Thyroid gland (tissue), 4 donors: ENCODE measurements at regions not wholly inside any gene's neighbourhood (a gene's known extent, or its start where the extent isn't known, plus 50 kb on each side); places are given as distances from the start of the nearest gene placed in this dataset.

Experiments
- DNase-seq, 2 donors: peaks; one replicate each; pipeline ENCODE4 v3.0.0-alpha.2; 2019
- H3K27ac ChIP-seq, 3 donors: fragments of 200-600 bp; sonication (generic); 1 replicate in 2 of 3; 2 replicates in 1 of 3; pipeline ENCODE4 v1.5.1; 2016 to 2019; ENCODE audit warnings: mild to moderate bottlenecking in 1 of 3, moderate library complexity in 1 of 3
- H3K27me3 ChIP-seq: fragments of 200-600 bp; sonication (generic); one replicate; pipeline ENCODE4 v1.5.1; 2019
- H3K36me3 ChIP-seq, 2 donors: fragments of 200-600 bp; sonication (generic); one replicate each; pipeline ENCODE4 v1.5.1; 2016 to 2019
- H3K4me1 ChIP-seq, 2 donors: fragments of 200-600 bp; sonication (generic); one replicate each; pipeline ENCODE4 v1.5.1; 2017 to 2019
- H3K4me3 ChIP-seq, 3 donors: fragments of 200-600 bp; sonication (generic); replicated peaks in 1 of 3; 1 replicate in 2 of 3; 2 replicates in 1 of 3; pipeline ENCODE4 v1.5.1; 2016; ENCODE audit warnings: mild to moderate bottlenecking in 1 of 3
- H3K9me3 ChIP-seq: fragments of 200-600 bp; sonication (generic); one replicate; pipeline ENCODE4 v1.5.1; 2017
- POLR2A ChIP-seq, 2 donors: fragments of 450-650 bp; IDR thresholded peaks; one replicate each; pipeline ENCODE4 v1.6.1; 2017; ENCODE audit warnings: antibody characterized with exemption in 2 of 2, mild to moderate bottlenecking in 2 of 2, moderate library complexity in 1 of 2
- WGBS, 2 donors: methylation state at CpG; one replicate each; pipeline ENCODE4 v1.1.5; 2017; 5-methylcytosine and 5-hydroxymethylcytosine counted together
- intact Hi-C: fragments of 100-400 bp; cut with DNase I; formaldehyde crosslinking; loops from one replicate; pipeline ENCODE4 v1.15.1; 2023
- TF ChIP-seq, protein P1 (sequence below), 6 experiments: fragments of 200-600 bp in 3 of 6; fragments of 450-650 bp in 3 of 6; sonication (generic) in 3 of 6; IDR thresholded peaks; one replicate each; pipeline ENCODE4 v1.5.1; 2016 to 2019; ENCODE audit warnings: antibody characterized with exemption in 6 of 6, mild to moderate bottlenecking in 2 of 6, inconsistent platforms in 1 of 6, moderate library complexity in 1 of 6

GRCh38 chr6:133097208-133097607 lies 143.9 kb upstream of the EYA4 start:
- H3K27ac ChIP-seq = no peak overlapping the region
- no peak for DNase-seq
- no peaks in the 10 kb centered on the region for H3K36me3 ChIP-seq
- no peaks in the 10 kb centered on the region for H3K9me3 ChIP-seq
- H3K4me1 ChIP-seq = no peaks in the 10 kb centered on the region
- intact Hi-C loops = no loop called here
- H3K4me3 ChIP-seq = no peak overlapping the region
- 66 to 67% methylated on average over 1 of the region's 1 CpG for WGBS, 2 donors
- TF ChIP-seq POLR2A (IDR thresholded peaks at IDR 0.05) = no peak
- TF ChIP-seq, protein P1, sequence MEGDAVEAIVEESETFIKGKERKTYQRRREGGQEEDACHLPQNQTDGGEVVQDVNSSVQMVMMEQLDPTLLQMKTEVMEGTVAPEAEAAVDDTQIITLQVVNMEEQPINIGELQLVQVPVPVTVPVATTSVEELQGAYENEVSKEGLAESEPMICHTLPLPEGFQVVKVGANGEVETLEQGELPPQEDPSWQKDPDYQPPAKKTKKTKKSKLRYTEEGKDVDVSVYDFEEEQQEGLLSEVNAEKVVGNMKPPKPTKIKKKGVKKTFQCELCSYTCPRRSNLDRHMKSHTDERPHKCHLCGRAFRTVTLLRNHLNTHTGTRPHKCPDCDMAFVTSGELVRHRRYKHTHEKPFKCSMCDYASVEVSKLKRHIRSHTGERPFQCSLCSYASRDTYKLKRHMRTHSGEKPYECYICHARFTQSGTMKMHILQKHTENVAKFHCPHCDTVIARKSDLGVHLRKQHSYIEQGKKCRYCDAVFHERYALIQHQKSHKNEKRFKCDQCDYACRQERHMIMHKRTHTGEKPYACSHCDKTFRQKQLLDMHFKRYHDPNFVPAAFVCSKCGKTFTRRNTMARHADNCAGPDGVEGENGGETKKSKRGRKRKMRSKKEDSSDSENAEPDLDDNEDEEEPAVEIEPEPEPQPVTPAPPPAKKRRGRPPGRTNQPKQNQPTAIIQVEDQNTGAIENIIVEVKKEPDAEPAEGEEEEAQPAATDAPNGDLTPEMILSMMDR (IDR thresholded peaks at IDR 0.05) = no peak
- H3K27me3 ChIP-seq = no peaks in the 10 kb centered on the region

DNA sequence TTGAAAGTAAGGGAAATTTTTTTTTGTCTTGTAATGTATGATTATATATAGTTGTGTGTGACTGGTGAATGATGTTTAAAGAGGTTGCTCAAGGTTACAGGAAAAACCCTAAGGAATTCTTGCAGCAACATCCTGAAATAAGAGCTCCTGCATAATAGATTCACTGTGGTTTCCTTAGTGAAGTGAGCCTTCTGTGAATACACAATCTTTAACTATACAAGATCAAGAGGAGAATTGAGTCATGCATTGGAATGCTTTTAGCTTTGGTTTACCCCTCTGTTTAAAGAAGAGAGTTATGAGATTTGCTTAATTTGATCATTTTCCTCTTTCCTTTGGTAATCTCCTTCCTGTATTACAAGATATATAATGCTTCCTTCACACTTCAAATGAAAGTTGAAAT lies 141.6 kb upstream of the EYA4 start:
- TF ChIP-seq, protein P1 (IDR thresholded peaks at IDR 0.05) = no peak
- no peak for TF ChIP-seq POLR2A (IDR thresholded peaks at IDR 0.05)
- no peak for DNase-seq
- no peaks in the 10 kb centered on the region for H3K27me3 ChIP-seq
- H3K4me1 ChIP-seq = no peaks in the 10 kb centered on the region
- no peak overlapping the region for H3K27ac ChIP-seq
- H3K36me3 ChIP-seq = no peaks in the 10 kb centered on the region
- intact Hi-C loops = no loop called here
- no peaks in the 10 kb centered on the region for H3K9me3 ChIP-seq
- no peak overlapping the region for H3K4me3 ChIP-seq

GRCh38 chr6:133100865-133101264 lies 140.3 kb upstream of the EYA4 start:
- intact Hi-C loops = no loop called here
- Histone ChIP-seq H3K27ac (no peak overlapping the region), H3K9me3 (no peaks in the 10 kb centered on the region), H3K27me3 (no peaks in the 10 kb centered on the region), H3K4me3 (no peak overlapping the region), H3K4me1 (no peaks in the 10 kb centered on the region), H3K36me3 (no peaks in the 10 kb centered on the region)
- DNase-seq = no peak
- WGBS, 2 donors = 82 to 83% methylated on average over 3 of the region's 3 CpGs
- no peak for TF ChIP-seq POLR2A (IDR thresholded peaks at IDR 0.05)
- TF ChIP-seq, protein P1 (IDR thresholded peaks at IDR 0.05) = no peak

DNA sequence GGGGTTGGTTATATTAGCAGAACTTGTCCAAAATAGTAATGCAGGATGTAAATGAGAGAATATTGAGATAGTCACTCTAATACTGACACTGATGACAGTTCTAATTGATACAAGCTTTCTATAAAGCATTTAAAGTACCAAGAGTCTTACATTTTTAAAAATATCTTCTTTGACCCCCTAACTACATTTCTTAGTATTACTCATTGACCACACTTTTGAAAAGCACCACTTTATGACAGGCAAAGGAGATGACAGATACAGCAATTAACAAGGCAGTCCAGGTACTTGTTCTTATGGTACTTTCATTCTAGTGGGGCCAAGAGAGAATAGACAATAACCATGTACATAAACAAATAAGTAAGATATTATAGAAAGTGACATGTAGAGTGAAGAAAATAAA lies 139.4 kb upstream of the EYA4 start:
- no peak for DNase-seq
- no peak for TF ChIP-seq POLR2A (IDR thresholded peaks at IDR 0.05)
- TF ChIP-seq, protein P1 (IDR thresholded peaks at IDR 0.05) = no peak
- H3K4me1 ChIP-seq = no peaks in the 10 kb centered on the region

DNA sequence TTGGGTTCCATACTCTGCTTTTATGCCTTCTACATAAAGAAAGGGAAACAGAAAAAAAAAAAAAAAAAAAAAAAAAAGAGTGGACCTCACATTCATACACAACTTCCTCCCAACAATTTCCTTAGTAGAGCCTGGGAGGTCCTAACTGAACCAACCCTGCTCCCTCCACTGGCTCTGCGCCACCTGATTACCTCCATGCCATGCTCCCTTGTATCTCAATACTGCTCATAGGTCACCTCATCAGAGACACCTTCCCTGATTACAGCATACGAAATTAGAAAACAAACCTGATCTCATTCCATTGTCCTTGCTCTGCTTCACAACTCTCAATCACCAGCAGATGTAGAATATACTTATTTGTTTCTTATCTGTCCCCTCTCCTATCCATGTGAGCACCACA lies 134.2 kb upstream of the EYA4 start:
- H3K36me3 ChIP-seq = no peaks in the 10 kb centered on the region
- H3K27ac ChIP-seq = no peak overlapping the region
- H3K4me3 ChIP-seq = no peak overlapping the region
- no peak for DNase-seq
- intact Hi-C loops = no loop called here
- no peaks in the 10 kb centered on the region for H3K9me3 ChIP-seq
- H3K27me3 ChIP-seq = no peaks in the 10 kb centered on the region
- no peak for TF ChIP-seq POLR2A (IDR thresholded peaks at IDR 0.05)
- TF ChIP-seq, protein P1 (IDR thresholded peaks at IDR 0.05) = no peak
- WGBS, 2 donors = 90 to 95% methylated on average over 2 of the region's 2 CpGs
- peaks cover 0 to 6% of the 10 kb centered on the region in 2 donors for H3K4me1 ChIP-seq

More for the DNA sequence above, 139.4 kb upstream of the EYA4 start:
- no peaks in the 10 kb centered on the region for H3K36me3 ChIP-seq
- no peak overlapping the region for H3K4me3 ChIP-seq
- no peaks in the 10 kb centered on the region for H3K9me3 ChIP-seq
- no peaks in the 10 kb centered on the region for H3K27me3 ChIP-seq
- H3K27ac ChIP-seq = no peak overlapping the region
- intact Hi-C loops = no loop called here
